GM10266 (cell line): ENCODE measurements at regions not wholly inside any gene's neighbourhood (a gene's known extent, or its start where the extent isn't known, plus 50 kb on each side); places are given as distances from the start of the nearest gene placed in this dataset.

Experiments
- DNase-seq: peaks from one replicate; pipeline ENCODE4 v3.0.0; 2012; ENCODE audit errors: extremely low spot score
- CTCF ChIP-seq: IDR thresholded peaks from 2 replicates; pipeline ENCODE4 v1.5.1; 2012; ENCODE audit warnings: mild to moderate bottlenecking, low read depth; ENCODE audit not compliant: control insufficient read depth, insufficient read depth; ENCODE audit errors: missing control alignments

DNA sequence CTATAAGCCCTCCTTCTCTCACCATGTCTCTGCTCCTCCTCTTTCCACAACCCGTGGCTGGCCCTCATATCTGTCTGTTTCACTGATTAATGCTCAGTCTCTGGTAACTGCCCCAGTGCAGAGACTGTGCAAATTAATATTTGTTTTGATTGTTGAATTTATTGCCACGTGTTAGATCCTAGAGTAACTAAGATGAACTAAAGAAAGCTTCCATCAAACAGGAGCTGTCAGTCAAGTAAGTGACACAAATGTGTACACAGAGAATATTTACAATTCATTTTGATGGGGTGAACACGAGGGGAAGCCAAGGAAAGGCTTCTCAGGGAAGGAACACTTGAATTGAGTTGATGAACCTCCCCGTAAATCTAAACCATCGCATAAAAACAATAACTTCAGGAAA is 182.5 kb downstream of the BAMBI start:
- DNase-seq, result no peak
- TF ChIP-seq CTCF, result no peak

- DNase-seq, result no peak
- TF ChIP-seq CTCF, result no peak
Observed at GRCh38 chr10:28862219-28862618, 184.9 kb downstream of the BAMBI start.

GRCh38 chr10:28869606-28870201 is 192.4 kb downstream of the BAMBI start:
- DNase-seq, result no peak
- TF ChIP-seq CTCF, result no peak

GRCh38 chr10:28871665-28872064 is 194.3 kb downstream of the BAMBI start:
- DNase-seq, result no peak
- TF ChIP-seq CTCF, result no peak

DNA sequence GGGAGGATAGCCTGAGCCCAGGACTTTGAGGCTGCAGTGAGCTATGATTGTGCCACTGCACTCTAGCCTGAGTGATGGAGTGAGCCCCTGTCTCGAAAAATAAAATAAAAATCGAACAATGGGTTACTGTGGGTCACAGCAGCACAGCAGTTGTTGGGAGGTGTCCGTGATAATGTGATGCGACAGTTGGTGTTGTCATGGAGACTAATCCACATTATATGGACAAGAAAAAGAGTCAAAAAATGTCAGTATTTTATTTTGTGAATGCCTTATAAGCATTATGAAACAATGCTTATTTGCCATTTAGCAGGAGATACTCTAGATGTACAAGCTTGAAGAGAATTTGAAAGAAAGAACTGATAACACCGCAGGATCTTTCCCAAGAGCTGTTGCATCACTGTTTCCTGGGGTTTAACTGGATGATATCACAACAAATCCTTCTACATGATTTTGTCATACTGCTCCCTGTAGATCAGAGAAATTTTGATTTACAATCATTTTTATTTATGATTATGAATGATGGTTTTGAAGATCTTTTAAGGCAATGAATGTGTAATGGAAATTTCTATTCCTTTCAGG is 195.4 kb downstream of the BAMBI start:
- no peak for TF ChIP-seq CTCF

DNA sequence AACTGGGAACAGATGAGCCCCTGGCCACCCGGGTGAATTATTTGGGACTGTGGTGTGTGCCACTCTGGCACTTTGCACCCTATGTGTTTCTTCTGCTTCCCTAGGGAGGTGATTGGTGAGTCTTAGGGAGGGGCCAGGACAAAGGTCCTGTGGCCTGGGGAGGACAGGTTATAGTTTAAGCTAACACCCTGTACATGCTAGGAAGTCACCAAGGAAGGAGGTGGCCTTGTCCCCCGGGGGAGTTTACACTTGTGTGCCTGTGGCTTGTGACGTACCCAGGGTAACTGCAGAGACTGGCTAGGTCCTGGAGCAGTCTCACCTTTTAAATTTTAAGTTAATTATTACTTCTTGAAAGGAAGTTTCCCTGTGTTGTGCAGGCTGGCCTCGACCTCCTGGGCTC is 196.2 kb downstream of the BAMBI start:
- DNase-seq, result no peak
- no peak for TF ChIP-seq CTCF

More for the DNA sequence above, 195.4 kb downstream of the BAMBI start:
- no peak for DNase-seq

DNA sequence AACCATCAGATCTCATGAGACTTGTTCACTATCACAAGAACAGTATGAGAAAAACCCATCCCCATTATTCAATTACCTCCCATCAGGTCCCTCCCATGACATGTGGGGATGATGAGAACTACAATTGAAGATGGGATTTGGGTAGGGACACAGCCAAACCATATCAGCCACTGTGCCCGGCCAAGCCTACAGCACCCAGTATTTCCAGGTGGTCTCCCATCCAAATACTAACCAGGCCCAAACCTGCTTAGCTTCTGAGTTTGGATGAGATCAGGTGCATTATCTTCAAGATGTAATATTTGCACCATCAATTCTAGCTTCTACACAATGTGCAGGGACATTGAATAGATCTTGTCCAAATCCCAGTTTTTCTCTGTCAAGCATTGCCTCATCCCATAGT is 196.9 kb downstream of the BAMBI start:
- no peak for TF ChIP-seq CTCF
- DNase-seq, result no peak
